GM13977 (cell line): ENCODE measurements at regions not wholly inside any gene's neighbourhood (a gene's known extent, or its start where the extent isn't known, plus 50 kb on each side); places are given as distances from the start of the nearest gene placed in this dataset.

Source experiments
- DNase-seq: peaks from one replicate; pipeline ENCODE4 v3.0.0; 2012; ENCODE audit warnings: low spot score
- in situ Hi-C: fragments of 300-500 bp; cut with MboI; formaldehyde crosslinking; loops from one replicate; pipeline ENCODE4 v1.12.0; 2022; ENCODE audit warnings: low sequenced_read_pairs, low pct_unique_long_range_greater_than_20kb, mixed read lengths, inconsistent platforms; ENCODE audit not compliant: unreplicated experiment
- TF ChIP-seq, protein P1 (sequence below): IDR thresholded peaks from 2 replicates; pipeline ENCODE4 v1.5.1; 2012; ENCODE audit warnings: mild to moderate bottlenecking, control low read depth; ENCODE audit not compliant: insufficient read depth; ENCODE audit errors: extremely low read depth, missing control alignments

DNA sequence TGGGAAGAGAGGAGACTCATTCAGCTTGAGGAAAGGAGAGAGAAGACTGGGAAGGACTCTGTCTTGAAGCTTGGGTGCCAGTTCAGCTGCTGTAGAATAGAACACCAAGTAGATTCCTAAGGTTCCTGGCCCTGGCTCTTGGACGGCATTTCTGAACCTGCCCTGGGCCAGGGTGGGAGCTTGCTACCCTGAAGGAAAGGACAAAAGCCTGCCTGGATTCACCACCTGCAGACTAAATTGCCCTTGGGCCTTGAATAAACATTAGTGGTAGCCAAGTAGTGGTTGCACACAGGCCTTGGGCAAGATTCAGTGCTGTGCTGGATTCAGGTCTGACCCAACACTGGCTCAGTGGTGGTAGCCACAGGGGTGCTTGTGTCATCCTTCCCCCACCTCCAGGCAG lies 588.4 kb upstream of the AMOT start:
- TF ChIP-seq, protein P1, sequence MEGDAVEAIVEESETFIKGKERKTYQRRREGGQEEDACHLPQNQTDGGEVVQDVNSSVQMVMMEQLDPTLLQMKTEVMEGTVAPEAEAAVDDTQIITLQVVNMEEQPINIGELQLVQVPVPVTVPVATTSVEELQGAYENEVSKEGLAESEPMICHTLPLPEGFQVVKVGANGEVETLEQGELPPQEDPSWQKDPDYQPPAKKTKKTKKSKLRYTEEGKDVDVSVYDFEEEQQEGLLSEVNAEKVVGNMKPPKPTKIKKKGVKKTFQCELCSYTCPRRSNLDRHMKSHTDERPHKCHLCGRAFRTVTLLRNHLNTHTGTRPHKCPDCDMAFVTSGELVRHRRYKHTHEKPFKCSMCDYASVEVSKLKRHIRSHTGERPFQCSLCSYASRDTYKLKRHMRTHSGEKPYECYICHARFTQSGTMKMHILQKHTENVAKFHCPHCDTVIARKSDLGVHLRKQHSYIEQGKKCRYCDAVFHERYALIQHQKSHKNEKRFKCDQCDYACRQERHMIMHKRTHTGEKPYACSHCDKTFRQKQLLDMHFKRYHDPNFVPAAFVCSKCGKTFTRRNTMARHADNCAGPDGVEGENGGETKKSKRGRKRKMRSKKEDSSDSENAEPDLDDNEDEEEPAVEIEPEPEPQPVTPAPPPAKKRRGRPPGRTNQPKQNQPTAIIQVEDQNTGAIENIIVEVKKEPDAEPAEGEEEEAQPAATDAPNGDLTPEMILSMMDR = no peak
- in situ Hi-C loops = no loop called here
- DNase-seq = no peak

DNA sequence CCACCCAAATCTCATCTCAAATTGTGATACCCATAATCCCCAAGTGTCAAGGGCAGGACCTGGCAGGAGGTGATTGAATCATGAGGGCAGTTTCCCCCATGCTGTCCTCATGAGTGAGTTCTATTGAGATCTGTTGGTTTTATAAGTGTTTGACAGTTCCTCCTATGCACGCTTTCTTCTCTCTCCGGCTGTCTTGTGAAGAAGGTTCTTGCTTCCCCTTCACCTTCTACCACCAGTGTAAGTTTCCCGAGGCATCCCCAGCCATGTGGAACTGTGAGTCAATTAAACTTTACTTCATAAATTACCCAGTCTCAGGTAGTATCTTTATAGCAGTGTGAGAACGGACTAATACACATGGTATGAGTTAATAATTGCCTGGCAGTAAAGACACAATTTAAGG lies 581.7 kb upstream of the AMOT start:
- DNase-seq = no peak
- TF ChIP-seq, protein P1 = no peak
- in situ Hi-C loops = no loop called here

DNA sequence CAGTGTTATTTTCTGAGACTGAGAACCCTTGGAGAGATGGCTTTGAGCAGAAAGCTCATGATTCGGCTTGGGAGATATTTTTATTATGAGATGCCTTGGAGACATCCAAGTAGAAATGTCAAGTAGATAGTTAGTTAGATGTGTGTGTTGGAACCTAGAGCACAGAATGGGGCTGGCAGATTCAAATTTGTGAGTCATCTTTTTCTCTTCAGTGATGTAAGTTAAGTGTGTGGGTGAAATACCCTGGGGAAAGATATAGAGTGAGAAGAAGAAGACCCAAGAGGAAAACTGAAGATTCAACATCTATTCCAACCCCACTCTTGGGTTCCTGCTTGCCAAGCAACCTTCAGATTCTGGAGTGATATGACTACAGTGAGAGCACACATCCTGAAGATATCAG lies 580.8 kb upstream of the AMOT start:
- TF ChIP-seq, protein P1 = no peak
- DNase-seq = no peak
- in situ Hi-C loops = no loop called here

DNA sequence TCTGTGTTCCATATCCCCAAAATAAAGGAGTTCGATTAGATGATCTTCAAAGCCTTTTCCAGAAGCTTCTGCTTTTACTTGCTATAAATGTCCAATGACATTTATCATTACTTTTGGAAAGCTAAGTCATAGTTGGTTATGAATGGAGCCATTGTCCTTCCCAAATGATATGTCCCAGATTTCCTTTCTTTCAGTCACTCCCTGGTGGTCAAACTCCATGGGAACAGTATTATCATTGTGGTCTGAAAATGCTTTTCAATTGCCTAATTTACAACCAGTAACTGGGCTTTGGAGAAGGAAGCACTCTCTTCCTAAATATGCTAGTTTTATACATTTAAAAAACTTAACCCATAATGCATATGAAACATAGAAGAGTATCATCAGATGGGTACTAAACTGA lies 571.5 kb upstream of the AMOT start:
- in situ Hi-C loops = no loop called here

DNA sequence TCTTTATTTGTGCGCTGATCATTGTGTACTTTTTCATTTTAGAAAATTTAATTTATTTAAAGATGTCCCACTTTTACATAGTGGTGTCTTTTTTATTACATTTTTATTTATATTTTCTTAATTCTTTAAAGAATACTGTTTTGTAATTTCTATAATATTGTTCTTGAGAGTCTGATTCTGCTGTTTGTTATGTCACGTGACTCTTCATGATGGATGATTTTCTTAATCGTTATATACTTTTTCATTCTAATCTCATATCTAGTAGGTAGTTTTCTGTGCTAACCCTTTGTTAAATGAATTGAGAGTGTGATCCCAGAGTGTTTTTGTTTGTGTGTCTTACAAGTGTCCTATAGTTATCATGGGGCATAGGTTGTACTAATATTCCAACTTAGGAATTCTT lies 568.2 kb upstream of the AMOT start:
- TF ChIP-seq, protein P1 = no peak
- no peak for DNase-seq
- in situ Hi-C loops = no loop called here

More for the DNA sequence above, 571.5 kb upstream of the AMOT start:
- TF ChIP-seq, protein P1 = no peak
- DNase-seq = no peak

DNA sequence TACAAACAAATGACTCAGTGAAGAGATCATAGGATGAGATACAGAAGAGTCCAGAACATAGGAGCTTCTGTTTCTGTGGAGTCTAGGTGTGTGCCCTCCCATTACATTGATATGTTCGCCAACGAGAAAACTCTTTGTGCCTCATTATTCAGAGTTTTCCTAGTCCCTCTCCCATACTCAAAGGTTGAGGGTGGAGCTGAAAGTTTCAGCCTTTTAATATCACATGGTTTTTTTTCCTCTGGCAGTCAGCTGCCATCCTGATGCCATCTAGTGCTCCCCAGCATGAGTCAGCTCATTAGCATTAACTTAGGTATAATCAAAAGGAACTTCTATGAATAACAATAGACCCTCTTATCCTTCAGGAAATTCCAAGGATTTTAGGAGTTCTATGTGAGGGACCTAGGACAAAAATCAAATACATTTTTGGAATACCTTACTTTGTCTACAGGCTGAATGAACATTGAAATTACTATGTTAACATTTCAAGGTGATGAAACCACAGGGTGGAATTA lies 559.6 kb upstream of the AMOT start:
- TF ChIP-seq, protein P1 = no peak

More for the DNA sequence above, 559.6 kb upstream of the AMOT start:
- in situ Hi-C loops = no loop called here
- no peak for DNase-seq
